ENCODE measurements at regions not wholly inside any gene's neighbourhood (a gene's known extent, or its start where the extent isn't known, plus 50 kb on each side); places are given as distances from the start of the nearest gene placed in this dataset.
"Not testable (repeated sequence)": the region's sequence is repeated elsewhere in the genome, so short reads cannot be mapped to it uniquely, and the experiment has no call there.

DNA sequence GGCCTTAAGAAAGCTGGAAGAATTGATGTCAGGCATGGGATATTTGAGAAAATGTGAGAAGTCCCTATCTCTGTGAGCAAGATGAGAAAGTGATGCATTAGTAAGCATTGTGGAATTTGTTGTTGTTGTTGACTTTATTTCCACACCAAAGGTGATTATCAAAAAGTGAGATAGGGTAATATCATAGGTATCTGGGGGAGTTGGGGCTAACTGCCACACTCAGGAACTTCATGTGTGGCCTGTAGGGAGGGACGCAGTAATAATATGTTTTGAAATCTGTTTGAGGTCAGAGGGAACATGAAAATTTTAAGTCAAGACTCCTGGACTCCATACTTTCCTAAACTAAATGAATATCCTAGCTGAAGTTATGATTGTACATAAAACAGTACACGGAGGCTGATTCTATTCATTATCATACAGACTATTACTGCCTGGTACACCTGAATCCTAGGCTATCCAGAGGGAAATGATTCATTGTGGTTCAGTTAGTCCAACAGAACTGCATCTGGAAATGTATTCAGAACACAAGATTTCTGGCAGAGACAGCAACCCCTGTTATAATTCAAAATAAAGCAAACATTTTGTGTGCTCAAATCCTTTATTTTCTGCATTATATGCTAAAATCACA lies 304.8 kb downstream of the CPS1 start:
- DNase-seq = no peak

DNA sequence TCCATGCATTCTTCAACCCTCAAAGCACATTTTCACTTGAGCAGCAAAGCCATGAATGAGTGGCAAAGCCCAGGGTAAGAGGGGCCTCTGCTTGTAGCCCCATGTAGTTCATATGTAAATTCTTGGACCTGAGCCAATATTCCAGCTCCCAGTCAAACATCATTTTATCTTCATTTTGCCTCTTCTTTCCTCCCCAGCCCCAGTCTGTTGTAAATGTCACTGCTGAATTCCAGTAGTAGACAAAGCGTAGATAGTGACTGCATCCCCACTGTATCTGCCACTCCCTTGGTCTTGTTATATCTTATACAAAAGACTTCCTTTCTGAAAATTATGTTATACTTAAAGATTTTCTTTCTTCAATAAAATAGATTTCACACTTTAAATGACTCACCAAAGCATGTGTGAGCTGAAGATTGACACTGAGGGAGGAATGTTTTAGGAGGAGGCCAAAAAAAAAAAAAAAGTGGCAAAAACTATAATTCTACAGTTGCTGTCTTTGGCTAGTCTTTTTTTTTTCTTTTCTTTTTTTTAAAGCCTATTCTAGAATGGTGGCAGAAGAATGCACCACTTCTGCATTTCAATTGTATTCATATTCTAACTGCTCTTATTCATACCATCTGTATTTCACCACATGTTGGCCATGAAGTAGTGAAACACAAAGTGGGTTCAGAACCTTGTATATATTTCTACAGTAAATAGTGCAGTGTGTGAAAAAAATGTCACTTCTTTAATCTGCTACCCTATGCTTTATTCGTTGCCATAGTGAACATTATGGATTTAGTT lies 306.1 kb downstream of the CPS1 start:
- no peak for DNase-seq

- no peak for DNase-seq
Observed at GRCh38 chr2:210863283-210863682, 306.9 kb downstream of the CPS1 start.

GRCh38 chr2:210871566-210871965 lies 315.2 kb downstream of the CPS1 start:
- not testable (repeated sequence) for DNase-seq

GRCh38 chr2:210873631-210874030 lies 317.2 kb downstream of the CPS1 start:
- DNase-seq = no peak

GRCh38 chr2:210884227-210884626 lies 327.8 kb downstream of the CPS1 start:
- DNase-seq = no peak

GRCh38 chr2:210888035-210888434 lies 331.6 kb downstream of the CPS1 start:
- no peak for DNase-seq

- DNase-seq = no peak
Observed at GRCh38 chr2:210895132-210895531, 338.7 kb downstream of the CPS1 start.

- DNase-seq = no peak
Observed at GRCh38 chr2:210899131-210899530, 342.7 kb downstream of the CPS1 start.

- DNase-seq = no peak
Observed at GRCh38 chr2:210901326-210901725, 344.9 kb downstream of the CPS1 start.

GRCh38 chr2:210912779-210913178 lies 356.4 kb downstream of the CPS1 start:
- DNase-seq = no peak

DNA sequence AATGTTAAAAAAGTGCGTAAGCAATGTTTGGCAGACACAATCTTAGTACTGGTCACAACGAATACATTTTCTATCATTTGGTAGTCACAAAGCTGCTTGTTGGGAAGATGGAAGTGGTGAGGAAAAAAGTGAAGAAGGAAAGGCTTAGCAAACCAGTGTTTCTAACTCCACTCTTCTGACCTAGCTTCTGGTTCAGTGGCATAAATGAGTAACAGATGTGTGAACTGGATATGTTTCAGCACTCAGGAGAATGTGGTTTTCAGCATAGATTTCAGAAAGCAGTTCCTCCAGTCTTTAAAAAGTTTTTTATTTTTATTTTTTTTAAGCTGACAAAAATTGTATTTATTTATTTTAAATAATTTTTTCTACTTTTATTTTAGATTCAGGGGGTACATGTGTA lies 357.1 kb downstream of the CPS1 start:
- DNase-seq = no peak

- no peak for DNase-seq
Observed at GRCh38 chr2:210915912-210916311, 359.5 kb downstream of the CPS1 start.

- no peak for DNase-seq
Observed at GRCh38 chr2:210917465-210917864, 361.1 kb downstream of the CPS1 start.

- DNase-seq = no peak
Observed at GRCh38 chr2:210919128-210919527, 362.7 kb downstream of the CPS1 start.

- DNase-seq = no peak
Observed at GRCh38 chr2:210922419-210922818, 366.0 kb downstream of the CPS1 start.

- DNase-seq = no peak
Observed at GRCh38 chr2:210928714-210929113, 372.3 kb downstream of the CPS1 start.

DNA sequence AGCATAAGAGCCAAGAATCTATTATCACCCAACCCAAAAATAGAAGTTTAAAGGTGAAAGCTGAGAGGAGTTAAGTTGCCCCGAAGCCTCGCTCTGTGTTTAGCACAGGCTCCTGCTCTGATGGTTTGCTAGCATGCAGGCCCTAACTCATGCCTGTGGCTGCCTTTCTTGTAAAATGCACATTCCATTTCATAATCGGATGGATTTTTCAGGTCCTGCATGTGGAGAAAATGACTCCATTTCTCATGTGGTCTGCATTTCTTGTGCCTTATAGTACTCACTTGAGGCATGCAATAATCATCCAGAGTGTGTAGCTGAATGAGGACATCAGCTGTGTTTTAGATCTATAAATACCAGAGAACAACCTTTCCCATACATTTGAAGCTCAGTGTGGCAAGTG lies 381.8 kb downstream of the CPS1 start:
- DNase-seq = no peak

DNA sequence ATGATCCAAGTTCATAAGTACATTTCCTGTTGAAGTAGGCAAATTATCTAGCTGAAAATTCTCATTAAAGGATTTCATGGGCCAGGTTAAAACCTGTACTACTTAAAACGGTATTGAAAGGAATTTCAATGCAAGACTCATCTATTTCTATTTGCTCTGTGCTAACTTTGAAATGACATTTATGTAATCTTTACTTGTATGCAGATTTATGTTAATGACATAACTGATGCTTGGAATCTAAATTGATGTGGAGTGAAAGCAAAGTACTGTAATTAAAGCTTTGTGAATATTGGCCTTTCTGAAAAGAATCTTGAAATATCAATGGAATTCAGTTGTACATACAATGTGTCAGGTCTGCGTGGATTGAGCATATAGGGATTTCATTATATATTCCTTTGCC lies 390.0 kb downstream of the CPS1 start:
- no peak for DNase-seq

DNA sequence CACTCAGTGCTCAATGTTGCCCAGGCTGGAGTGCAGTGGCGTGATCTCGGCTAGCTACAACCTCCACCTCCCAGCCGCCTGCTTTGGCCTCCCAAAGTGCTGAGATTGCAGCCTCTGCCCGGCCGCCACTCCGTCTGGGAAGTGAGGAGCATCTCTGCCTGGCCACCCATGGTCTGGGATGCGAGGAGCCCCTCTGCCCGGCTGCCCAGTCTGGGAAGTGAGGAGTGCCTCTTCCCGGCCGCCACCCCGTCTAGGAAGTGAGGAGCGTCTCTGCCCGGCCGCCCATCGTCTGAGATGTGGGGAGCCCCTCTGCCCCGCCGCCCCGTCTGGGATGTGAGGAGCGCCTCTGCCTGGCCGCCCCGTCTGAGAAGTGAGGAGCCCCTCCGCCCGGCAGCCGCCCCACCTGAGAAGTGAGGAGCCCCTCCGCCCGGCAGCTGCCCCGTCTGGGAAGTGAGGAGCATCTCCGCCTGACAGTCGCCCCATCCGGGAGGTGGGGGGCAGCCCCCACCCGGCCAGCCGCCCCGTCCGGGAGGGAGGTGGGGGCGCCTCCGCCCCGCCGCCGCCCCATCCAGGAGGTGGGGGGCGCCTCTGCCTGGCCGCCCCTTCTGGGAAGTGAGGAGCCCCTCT lies 394.1 kb downstream of the CPS1 start:
- not testable (repeated sequence) for DNase-seq

GRCh38 chr2:210954386-210954907 lies 398.0 kb downstream of the CPS1 start:
- DNase-seq = no peak

DNA sequence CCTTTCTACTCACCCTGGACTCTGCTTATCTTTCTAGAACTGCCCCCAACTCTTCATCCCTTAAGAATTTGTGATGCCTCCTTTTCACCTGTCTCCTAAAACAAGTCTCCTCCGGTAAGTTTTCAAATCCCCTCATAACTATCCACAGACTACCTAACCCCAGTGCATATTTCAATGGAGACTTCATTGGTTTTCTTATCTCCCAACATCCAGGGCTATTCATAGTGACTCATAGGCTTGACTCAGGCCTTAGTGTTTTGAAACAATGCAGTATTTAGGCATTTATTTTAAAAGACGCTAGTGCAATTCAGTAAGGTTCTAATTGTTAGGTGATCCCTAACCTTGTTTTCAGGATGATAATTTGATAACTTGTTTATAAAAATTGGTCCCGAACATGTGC lies 399.2 kb downstream of the CPS1 start:
- no peak for DNase-seq

- no peak for DNase-seq
Observed at GRCh38 chr2:210956101-210956500, 399.7 kb downstream of the CPS1 start.

DNA sequence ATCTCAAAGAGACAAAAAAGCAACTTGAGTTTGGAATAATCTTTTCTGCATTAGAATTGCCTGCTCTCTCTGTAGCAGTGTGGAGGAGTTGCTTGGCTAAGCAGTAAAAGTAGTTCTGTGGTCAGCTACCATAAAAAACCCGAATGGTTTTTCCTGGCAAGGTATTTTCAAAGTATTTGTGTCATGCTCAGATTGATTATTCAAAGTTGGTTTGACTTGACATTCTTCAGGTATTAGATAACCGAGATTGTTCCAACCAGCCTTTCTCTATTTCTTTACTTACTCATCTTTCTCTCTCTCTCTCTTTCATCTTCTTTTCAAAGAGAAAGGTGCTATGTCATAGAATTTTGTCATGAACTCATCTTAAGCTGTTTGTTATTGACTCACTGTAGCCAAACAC lies 404.9 kb downstream of the CPS1 start:
- no peak for DNase-seq

Data from activated T-cell treated with anti-CD3 and anti-CD28 coated beads, Interleukin-2, amount 50 U/mL, for 1 hour (primary cell).